IPS DF 6.9 (cell line): ENCODE measurements at regions not wholly inside any gene's neighbourhood (a gene's known extent, or its start where the extent isn't known, plus 50 kb on each side); places are given as distances from the start of the nearest gene placed in this dataset.

Experiments
- DNase-seq: peaks from one replicate; pipeline ENCODE4 v3.0.0-alpha.2; 2013; ENCODE audit warnings: low read depth, low spot score
- H3K27ac ChIP-seq: one replicate; pipeline ENCODE4 v1.5.1; 2013; ENCODE audit warnings: low read length, control low read depth
- H3K27me3 ChIP-seq: 2 replicates; pipeline ENCODE4 v1.6.1; 2013; ENCODE audit warnings: mild to moderate bottlenecking, low read length; ENCODE audit not compliant: control insufficient read depth, insufficient read depth
- H3K36me3 ChIP-seq: 2 replicates; pipeline ENCODE4 v1.6.1; 2013; ENCODE audit warnings: low read length; ENCODE audit not compliant: control insufficient read depth, insufficient read depth
- H3K4me1 ChIP-seq: 2 replicates; pipeline ENCODE4 v1.6.1; 2013; ENCODE audit warnings: low read length; ENCODE audit not compliant: control insufficient read depth, insufficient read depth
- H3K4me3 ChIP-seq: 2 replicates; pipeline ENCODE4 v1.5.1; 2013; ENCODE audit warnings: mild to moderate bottlenecking, low read length
- H3K9me3 ChIP-seq: 2 replicates; pipeline ENCODE4 v1.6.1; 2013; ENCODE audit warnings: low read length, inconsistent platforms; ENCODE audit not compliant: control insufficient read depth, insufficient read depth
- WGBS: extraction: QIAGEN DNeasy Blood & Tissue Kit; methylation state at CpG from one replicate; pipeline ENCODE4 v1.1.7; 2013; ENCODE audit warnings: mixed read lengths, missing lambda C conversion rate; ENCODE audit not compliant: insufficient read length, insufficient coverage; 5-methylcytosine and 5-hydroxymethylcytosine counted together

GRCh38 chr4:15148691-15149090 lies 146.4 kb downstream of the CPEB2 start:
- no CpG with 5 or more reads among the region's 7 CpGs for WGBS
- Histone ChIP-seq H3K27ac (no peak overlapping the region), H3K36me3 (no peaks in the 10 kb centered on the region), H3K27me3 (no peaks in the 10 kb centered on the region), H3K9me3 (no peaks in the 10 kb centered on the region), H3K4me1 (peaks cover 2% of the 10 kb centered on the region; the same call in 1 of the 2 replicates), H3K4me3 (no peak overlapping the region)
- no peak for DNase-seq

DNA sequence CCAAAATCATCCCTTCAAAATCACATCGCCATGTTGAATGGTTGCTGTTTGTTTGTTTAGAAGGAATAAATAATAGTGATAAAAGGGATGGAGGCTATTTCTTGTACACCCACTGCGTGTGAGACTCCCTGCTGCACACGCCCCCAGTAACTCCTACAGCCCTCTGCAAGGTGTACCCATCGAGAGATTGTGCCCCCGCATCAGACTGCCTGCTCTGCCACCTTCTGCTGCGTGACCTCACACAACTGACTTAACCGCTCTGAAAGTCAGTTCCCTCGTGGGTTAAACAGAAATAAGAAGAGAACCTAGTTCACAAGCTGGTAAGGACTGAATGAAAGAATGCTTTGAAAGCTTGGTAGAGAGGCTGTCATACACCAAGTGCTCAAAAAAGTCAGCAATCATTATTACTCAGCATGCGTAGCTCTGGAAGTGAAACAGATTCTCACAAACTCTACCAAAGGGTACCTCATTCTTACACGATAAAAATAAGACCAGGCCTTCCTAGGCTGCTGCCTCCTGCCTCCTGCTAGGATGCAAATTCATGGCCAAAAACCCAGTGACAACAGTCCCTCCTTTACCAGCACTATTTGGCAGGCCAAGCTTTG lies 147.1 kb downstream of the CPEB2 start:
- no CpG with 5 or more reads among the region's 10 CpGs for WGBS
- no peaks in the 10 kb centered on the region for H3K9me3 ChIP-seq
- no peak overlapping the region for H3K4me3 ChIP-seq
- no peaks in the 10 kb centered on the region for H3K36me3 ChIP-seq
- H3K27ac ChIP-seq, result no peak overlapping the region
- H3K4me1 ChIP-seq, result peaks cover 2% of the 10 kb centered on the region; the same call in 1 of the 2 replicates
- no peak for DNase-seq
- H3K27me3 ChIP-seq, result no peaks in the 10 kb centered on the region

GRCh38 chr4:15149839-15150592 lies 147.7 kb downstream of the CPEB2 start:
- Histone ChIP-seq H3K9me3 (no peaks in the 10 kb centered on the region), H3K36me3 (no peaks in the 10 kb centered on the region), H3K27me3 (no peaks in the 10 kb centered on the region), H3K27ac (no peak overlapping the region), H3K4me3 (no peak overlapping the region), H3K4me1 (peaks cover 2% of the 10 kb centered on the region; the same call in 1 of the 2 replicates)
- no CpG with 5 or more reads among the region's 9 CpGs for WGBS
- no peak for DNase-seq

DNA sequence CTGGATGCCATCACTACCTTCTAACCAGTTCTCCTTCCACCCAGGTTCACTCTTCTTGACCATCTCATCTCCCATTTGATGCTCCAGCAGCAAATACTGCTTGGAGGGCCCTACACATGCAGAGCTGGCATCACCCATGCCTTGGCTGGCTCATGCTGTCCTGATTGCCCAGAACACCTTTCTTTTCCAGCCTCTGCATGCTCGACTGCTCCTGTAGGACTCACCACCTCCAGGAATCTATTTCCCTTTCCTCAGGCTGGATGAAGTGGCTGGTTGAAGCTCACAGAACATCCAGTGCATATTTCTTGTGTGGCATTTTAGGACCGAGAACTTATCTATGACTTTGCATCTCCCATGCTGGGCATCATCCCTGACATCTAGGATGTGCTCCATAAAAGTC lies 148.3 kb downstream of the CPEB2 start:
- WGBS, result no CpG with 5 or more reads among the region's 2 CpGs
- Histone ChIP-seq H3K4me1 (peaks cover 2% of the 10 kb centered on the region; the same call in 1 of the 2 replicates), H3K27ac (no peak overlapping the region), H3K9me3 (no peaks in the 10 kb centered on the region), H3K4me3 (no peak overlapping the region), H3K27me3 (no peaks in the 10 kb centered on the region), H3K36me3 (no peaks in the 10 kb centered on the region)
- no peak for DNase-seq

DNA sequence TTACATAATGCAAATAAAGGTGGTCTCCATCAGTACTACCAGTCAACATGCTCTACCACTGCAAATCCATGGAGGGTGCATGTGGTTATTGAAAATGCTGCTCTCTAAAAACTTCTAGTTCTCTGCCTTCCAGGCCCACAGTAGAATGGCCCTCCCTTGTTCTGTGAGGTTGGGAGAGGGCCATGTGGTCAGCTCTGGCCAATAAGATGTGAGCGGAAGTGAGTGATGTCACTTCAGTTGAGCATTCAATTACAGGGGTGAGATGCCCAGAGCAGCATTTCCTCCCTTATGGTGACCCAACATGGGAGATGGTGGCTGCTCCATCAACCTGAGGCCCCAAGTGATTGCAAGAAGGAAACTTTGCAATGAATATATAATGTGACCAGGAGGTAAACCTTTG lies 148.8 kb downstream of the CPEB2 start:
- Histone ChIP-seq H3K4me1 (peaks cover 2% of the 10 kb centered on the region; the same call in 1 of the 2 replicates), H3K9me3 (no peaks in the 10 kb centered on the region), H3K4me3 (no peak overlapping the region), H3K27ac (no peak overlapping the region), H3K36me3 (no peaks in the 10 kb centered on the region), H3K27me3 (no peaks in the 10 kb centered on the region)
- no peak for DNase-seq
- no CpG with 5 or more reads among the region's 1 CpG for WGBS

DNA sequence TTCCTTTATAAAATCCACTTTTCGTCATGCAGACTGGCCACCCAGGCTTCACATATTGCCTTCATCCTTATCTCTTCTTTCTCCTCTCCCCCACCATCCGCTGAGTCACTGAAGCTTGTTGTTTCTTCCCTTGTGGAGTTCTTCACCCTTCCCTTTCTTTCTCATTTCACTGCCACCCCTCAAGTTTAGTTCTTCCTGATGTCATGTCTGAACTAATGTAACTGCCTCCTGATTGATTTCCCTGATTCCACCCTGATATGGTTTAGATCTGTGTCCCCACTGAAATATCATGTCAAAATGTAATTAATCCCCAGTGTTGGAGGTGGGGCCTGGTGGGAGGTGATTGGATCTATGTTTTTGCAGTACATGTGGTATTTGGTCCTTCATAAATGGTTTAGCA lies 151.4 kb downstream of the CPEB2 start:
- Histone ChIP-seq H3K27ac (no peak overlapping the region), H3K4me1 (peaks cover 2% of the 10 kb centered on the region; the same call in 1 of the 2 replicates), H3K36me3 (no peaks in the 10 kb centered on the region), H3K27me3 (no peaks in the 10 kb centered on the region), H3K9me3 (no peaks in the 10 kb centered on the region), H3K4me3 (no peak overlapping the region)
- WGBS, result no CpG with 5 or more reads among the region's 2 CpGs
- no peak for DNase-seq

GRCh38 chr4:15158406-15159091 lies 156.3 kb downstream of the CPEB2 start:
- peaks cover 5% of the 10 kb centered on the region; the same call in 1 of the 2 replicates for H3K4me1 ChIP-seq
- DNase-seq, result no peak
- H3K4me3 ChIP-seq, result no peak overlapping the region
- no peaks in the 10 kb centered on the region for H3K36me3 ChIP-seq
- no peak overlapping the region for H3K27ac ChIP-seq
- no peaks in the 10 kb centered on the region for H3K27me3 ChIP-seq
- H3K9me3 ChIP-seq, result no peaks in the 10 kb centered on the region
- no CpG with 5 or more reads among the region's 9 CpGs for WGBS

DNA sequence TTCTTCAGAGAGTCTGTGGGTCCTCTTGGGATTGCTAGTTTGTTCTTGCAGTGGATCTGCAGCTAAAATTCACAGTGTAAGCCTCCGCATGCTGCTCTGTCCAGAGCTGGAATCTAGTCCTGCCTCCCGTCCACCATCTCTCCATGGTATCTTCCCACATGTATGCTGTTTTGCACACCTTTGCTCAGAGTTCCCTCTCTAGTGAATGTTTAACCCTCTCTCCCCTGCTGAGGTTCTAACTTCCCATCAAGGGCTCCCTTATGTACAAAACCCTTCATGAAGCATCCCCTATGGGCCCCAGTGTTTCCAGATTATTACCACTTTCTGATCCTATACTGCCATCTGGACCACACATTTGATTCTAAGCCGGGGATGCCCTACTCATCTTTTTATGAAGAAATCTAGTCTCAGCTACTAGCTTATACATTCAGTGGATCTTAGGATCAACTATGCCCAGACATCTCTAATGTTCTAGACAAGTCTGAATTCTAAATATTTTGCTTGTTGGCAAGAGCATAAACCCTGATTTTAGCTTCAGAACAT lies 157.3 kb downstream of the CPEB2 start:
- Histone ChIP-seq H3K27me3 (no peaks in the 10 kb centered on the region), H3K27ac (no peak overlapping the region), H3K4me1 (peaks cover 5% of the 10 kb centered on the region; the same call in 1 of the 2 replicates), H3K4me3 (no peak overlapping the region), H3K9me3 (no peaks in the 10 kb centered on the region), H3K36me3 (no peaks in the 10 kb centered on the region)
- WGBS, result no CpG with 5 or more reads among the region's 3 CpGs
- DNase-seq, result no peak

DNA sequence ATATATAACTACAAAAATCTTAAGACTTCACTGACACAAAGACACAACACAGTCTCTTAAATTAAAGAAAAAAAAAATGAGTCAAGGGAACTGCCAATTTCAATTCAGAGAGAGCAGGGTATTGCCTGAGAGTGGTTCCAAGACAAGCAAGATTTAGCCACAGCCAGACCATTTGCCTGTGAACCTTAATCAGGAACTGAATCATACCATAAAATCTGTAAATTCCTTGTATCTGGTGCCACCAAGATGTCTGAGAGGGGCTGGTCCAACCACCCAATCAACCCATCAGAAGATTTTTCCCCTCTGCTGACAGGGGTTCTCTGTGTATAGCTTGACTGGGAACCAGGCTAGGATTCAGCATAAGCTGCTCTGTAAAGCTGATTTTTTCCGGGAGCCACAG lies 159.2 kb downstream of the CPEB2 start:
- no CpG with 5 or more reads among the region's 1 CpG for WGBS
- Histone ChIP-seq H3K27me3 (no peaks in the 10 kb centered on the region), H3K36me3 (no peaks in the 10 kb centered on the region), H3K4me3 (no peak overlapping the region), H3K4me1 (peaks cover 5% of the 10 kb centered on the region; the same call in 1 of the 2 replicates), H3K9me3 (no peaks in the 10 kb centered on the region), H3K27ac (no peak overlapping the region)
- DNase-seq, result no peak

- Histone ChIP-seq H3K27ac (no peak overlapping the region), H3K9me3 (no peaks in the 10 kb centered on the region), H3K27me3 (no peaks in the 10 kb centered on the region), H3K4me1 (peaks cover 5% of the 10 kb centered on the region; the same call in 1 of the 2 replicates), H3K4me3 (no peak overlapping the region), H3K36me3 (no peaks in the 10 kb centered on the region)
- DNase-seq, result no peak
- no CpG with 5 or more reads among the region's 1 CpG for WGBS
Measured at GRCh38 chr4:15162046-15162445, 159.8 kb downstream of the CPEB2 start.
